ENCODE measurements at regions not wholly inside any gene's neighbourhood (a gene's known extent, or its start where the extent isn't known, plus 50 kb on each side); places are given as distances from the start of the nearest gene placed in this dataset.

GRCh38 chr4:58617226-58617625 is 1507.0 kb upstream of the IGFBP7 start:
- peaks cover 18% of the 10 kb centered on the region for H3K9me3 ChIP-seq
- no peak overlapping the region for H3K4me3 ChIP-seq
- ATAC-seq (no peak), DNase-seq (no peak)
- no peaks in the 10 kb centered on the region for H3K36me3 ChIP-seq (ENCODE audit: low read depth)
- no peak for TF ChIP-seq CTCF (IDR thresholded peaks at IDR 0.05)
- intact Hi-C loops (cut with DNase I, micrococcal nuclease), result no loop called here
- no peaks in the 10 kb centered on the region for H3K4me1 ChIP-seq (ENCODE audit: low read depth)

- ATAC-seq, result no peak
- intact Hi-C loops (cut with DNase I, micrococcal nuclease), result no loop called here
- no peaks in the 10 kb centered on the region for H3K36me3 ChIP-seq (ENCODE audit: low read depth)
These were observed 1500.8 kb upstream of the IGFBP7 start for GRCh38 chr4:58611012-58611411.

GRCh38 chr4:58606303-58606702 is 1496.1 kb upstream of the IGFBP7 start:
- Histone ChIP-seq H3K4me3 (no peak overlapping the region), H3K36me3 (ENCODE audit: low read depth) (no peaks in the 10 kb centered on the region), H3K4me1 (ENCODE audit: low read depth) (no peaks in the 10 kb centered on the region), H3K9me3 (no peaks in the 10 kb centered on the region)
- ATAC-seq (no peak), DNase-seq (no peak)
- TF ChIP-seq CTCF (IDR thresholded peaks at IDR 0.05), result no peak
- intact Hi-C loops (cut with DNase I, micrococcal nuclease), result no loop called here

More at GRCh38 chr4:58611012-58611411, 1500.8 kb upstream of the IGFBP7 start:
- Histone ChIP-seq H3K4me3 (no peak overlapping the region), H3K4me1 (ENCODE audit: low read depth) (no peaks in the 10 kb centered on the region), H3K9me3 (no peaks in the 10 kb centered on the region)
- no peak for TF ChIP-seq CTCF (IDR thresholded peaks at IDR 0.05)
- DNase-seq, result no peak

GRCh38 chr4:58603951-58604350 is 1493.8 kb upstream of the IGFBP7 start:
- ATAC-seq, result no peak
- intact Hi-C loops (cut with DNase I, micrococcal nuclease), result no loop called here
- Histone ChIP-seq H3K4me3 (no peak overlapping the region), H3K4me1 (ENCODE audit: low read depth) (no peaks in the 10 kb centered on the region), H3K36me3 (ENCODE audit: low read depth) (no peaks in the 10 kb centered on the region), H3K9me3 (no peaks in the 10 kb centered on the region)
- TF ChIP-seq CTCF (IDR thresholded peaks at IDR 0.05), result no peak
- no peak for DNase-seq

GRCh38 chr4:58602731-58603359 is 1492.7 kb upstream of the IGFBP7 start:
- intact Hi-C loops (cut with DNase I, micrococcal nuclease), result no loop called here
- ATAC-seq, result no peak
- Histone ChIP-seq H3K4me3 (no peak overlapping the region), H3K36me3 (ENCODE audit: low read depth) (no peaks in the 10 kb centered on the region), H3K9me3 (no peaks in the 10 kb centered on the region), H3K4me1 (ENCODE audit: low read depth) (no peaks in the 10 kb centered on the region)
- no peak for DNase-seq
- no peak for TF ChIP-seq CTCF (IDR thresholded peaks at IDR 0.05)

- no peak for ATAC-seq
- DNase-seq, result no peak
These were observed 1491.8 kb upstream of the IGFBP7 start for GRCh38 chr4:58602022-58602421.

More at GRCh38 chr4:58602022-58602421, 1491.8 kb upstream of the IGFBP7 start:
- Histone ChIP-seq H3K4me1 (ENCODE audit: low read depth) (no peaks in the 10 kb centered on the region), H3K36me3 (ENCODE audit: low read depth) (no peaks in the 10 kb centered on the region), H3K9me3 (no peaks in the 10 kb centered on the region), H3K4me3 (no peak overlapping the region)
- no peak for TF ChIP-seq CTCF (IDR thresholded peaks at IDR 0.05)
- intact Hi-C loops (cut with DNase I, micrococcal nuclease), result no loop called here

Data from mucosa of descending colon (tissue), 3 donors.